ENCODE measurements at regions not wholly inside any gene's neighbourhood (a gene's known extent, or its start where the extent isn't known, plus 50 kb on each side); places are given as distances from the start of the nearest gene placed in this dataset.

- DNase-seq = no peak
- Histone ChIP-seq H3K4me3 (no peak overlapping the region), H3K4me1 (no peaks in the 10 kb centered on the region), H3K9me3 (no peaks in the 10 kb centered on the region), H3K36me3 (no peaks in the 10 kb centered on the region), H3K27ac (no peak overlapping the region), H3K27me3 (peaks cover 0 to 17% (median 0%) of the 10 kb centered on the region in 3 donors)
- WGBS, 5 donors = 78 to 84% (median 82%) methylated on average over 17 of the region's 17 CpGs
- intact Hi-C loops (cut with DNase I; ENCODE audit: low total_unique reads) = no loop called here
- TF ChIP-seq POLR2A (IDR thresholded peaks at IDR 0.05) (no peak), POLR2AphosphoS5 (IDR thresholded peaks at IDR 0.05) (no peak), CTCF (IDR thresholded peaks at IDR 0.05) (no peak), EP300 (IDR thresholded peaks at IDR 0.05) (no peak)
Observed at GRCh38 chr15:100779331-100780207, 100.1 kb upstream of the ALDH1A3 start.

GRCh38 chr15:100780208-100780800 is 99.3 kb upstream of the ALDH1A3 start:
- no peaks in the 10 kb centered on the region for H3K9me3 ChIP-seq
- no peak for TF ChIP-seq POLR2AphosphoS5 (IDR thresholded peaks at IDR 0.05)
- TF ChIP-seq EP300 (IDR thresholded peaks at IDR 0.05) = no peak
- TF ChIP-seq CTCF (IDR thresholded peaks at IDR 0.05) = no peak
- TF ChIP-seq POLR2A (IDR thresholded peaks at IDR 0.05) = no peak
- 87 to 94% (median 90%) methylated on average over 11 to 13 of the region's 13 CpGs for WGBS, 5 donors
- no peak for DNase-seq
- no peaks in the 10 kb centered on the region for H3K36me3 ChIP-seq
- no peak overlapping the region for H3K27ac ChIP-seq
- H3K27me3 ChIP-seq = peaks cover 0 to 17% (median 0%) of the 10 kb centered on the region in 3 donors
- intact Hi-C loops (cut with DNase I; ENCODE audit: low total_unique reads) = no loop called here
- H3K4me3 ChIP-seq = no peak overlapping the region
- H3K4me1 ChIP-seq = no peaks in the 10 kb centered on the region

- Histone ChIP-seq H3K4me3 (no peak overlapping the region), H3K36me3 (no peaks in the 10 kb centered on the region), H3K4me1 (no peaks in the 10 kb centered on the region), H3K9me3 (no peaks in the 10 kb centered on the region), H3K27me3 (peaks cover 0 to 17% (median 0%) of the 10 kb centered on the region in 3 donors), H3K27ac (no peak overlapping the region)
- 81 to 85% (median 83%) methylated on average over 11 of the region's 11 CpGs for WGBS, 5 donors
- TF ChIP-seq POLR2A (IDR thresholded peaks at IDR 0.05) = no peak
- TF ChIP-seq POLR2AphosphoS5 (IDR thresholded peaks at IDR 0.05) = no peak
- TF ChIP-seq CTCF (IDR thresholded peaks at IDR 0.05) = no peak
- no peak for TF ChIP-seq EP300 (IDR thresholded peaks at IDR 0.05)
- no peak for DNase-seq
- intact Hi-C loops (cut with DNase I; ENCODE audit: low total_unique reads) = no loop called here
Observed at GRCh38 chr15:100781061-100781960, 98.3 kb upstream of the ALDH1A3 start.

GRCh38 chr15:100781961-100782530 is 97.6 kb upstream of the ALDH1A3 start:
- no peak for TF ChIP-seq EP300 (IDR thresholded peaks at IDR 0.05)
- TF ChIP-seq CTCF (IDR thresholded peaks at IDR 0.05) = no peak
- TF ChIP-seq POLR2A (IDR thresholded peaks at IDR 0.05) = no peak
- no peak for TF ChIP-seq POLR2AphosphoS5 (IDR thresholded peaks at IDR 0.05)
- 71 to 90% (median 77%) methylated on average over 5 to 7 of the region's 7 CpGs for WGBS, 5 donors
- intact Hi-C loops (cut with DNase I; ENCODE audit: low total_unique reads) = no loop called here
- Histone ChIP-seq H3K27ac (no peak overlapping the region), H3K4me3 (no peak overlapping the region), H3K4me1 (no peaks in the 10 kb centered on the region), H3K27me3 (peaks cover 0 to 20% (median 0%) of the 10 kb centered on the region in 3 donors), H3K9me3 (no peaks in the 10 kb centered on the region), H3K36me3 (no peaks in the 10 kb centered on the region)
- DNase-seq = no peak

Data from stomach (tissue), 8 donors.